GM23338 (cell line): ENCODE measurements at regions not wholly inside any gene's neighbourhood (a gene's known extent, or its start where the extent isn't known, plus 50 kb on each side); places are given as distances from the start of the nearest gene placed in this dataset.
A peak's percentile ranks its signal among the peaks of the same experiment; 100 is the strongest.

Source experiments
- ATAC-seq: fragments of 200-7000 bp; cut with Tn5 transposase; 3 replicates; pipeline ENCODE4 v1.9.1; 2020
- DNase-seq: peaks from one replicate; pipeline ENCODE4 v3.0.0-alpha.2; 2015; ENCODE audit warnings: low spot score
- H2AFZ ChIP-seq: fragments of 200-600 bp; sonication (generic); 2 replicates; pipeline ENCODE4 v1.8.0; 2016; ENCODE audit warnings: antibody characterized with exemption, mild to moderate bottlenecking, moderate library complexity
- H3F3A ChIP-seq: fragments of 200-600 bp; sonication (generic); replicated peaks from 2 replicates; pipeline ENCODE4 v1.8.0; 2017; ENCODE audit warnings: antibody characterized with exemption, mixed run types, low read depth
- H3K27ac ChIP-seq: fragments of 200-600 bp; sonication (generic); 2 replicates; pipeline ENCODE4 v1.6.1; 2016; ENCODE audit warnings: low read depth
- H3K27me3 ChIP-seq: fragments of 200-600 bp; sonication (generic); 2 replicates; pipeline ENCODE4 v1.8.0; 2016; ENCODE audit warnings: mild to moderate bottlenecking, mixed run types, moderate library complexity; ENCODE audit not compliant: insufficient read depth
- H3K36me3 ChIP-seq: fragments of 200-600 bp; sonication (generic); 2 replicates; pipeline ENCODE4 v1.8.0; 2016; ENCODE audit warnings: mild to moderate bottlenecking; ENCODE audit not compliant: insufficient read depth
- H3K4me1 ChIP-seq: fragments of 200-600 bp; sonication (generic); 2 replicates; pipeline ENCODE4 v1.8.0; 2016; ENCODE audit warnings: mild to moderate bottlenecking, moderate library complexity; ENCODE audit not compliant: insufficient read depth
- H3K4me2 ChIP-seq: fragments of 200-600 bp; sonication (generic); 2 replicates; pipeline ENCODE4 v1.7.1; 2017; ENCODE audit warnings: mixed run types
- H3K4me3 ChIP-seq: fragments of 200-600 bp; sonication (generic); 2 replicates; pipeline ENCODE4 v1.6.1; 2016; ENCODE audit warnings: mixed run types
- H3K79me2 ChIP-seq: fragments of 200-600 bp; sonication (generic); replicated peaks from 2 replicates; pipeline ENCODE4 v1.8.0; 2017; ENCODE audit warnings: mild to moderate bottlenecking; ENCODE audit not compliant: insufficient read depth
- H3K9me2 ChIP-seq: fragments of 200-600 bp; sonication (generic); 2 replicates; pipeline ENCODE4 v1.8.0; 2017; ENCODE audit not compliant: insufficient read depth
- H4K20me1 ChIP-seq: fragments of 200-600 bp; sonication (generic); replicated peaks from 2 replicates; pipeline ENCODE4 v1.8.0; 2017; ENCODE audit warnings: mild to moderate bottlenecking; ENCODE audit not compliant: insufficient read depth
- H3K27ac Mint-ChIP-seq: 2 replicates; pipeline ENCODE4 v1.8.0; 2020; ENCODE audit warnings: inconsistent platforms, mild to moderate bottlenecking, moderate library complexity, mixed read lengths
- H3K27me3 Mint-ChIP-seq: 3 replicates; pipeline ENCODE4 v1.8.0; 2022; ENCODE audit warnings: low read depth, mild to moderate bottlenecking, moderate library complexity, mixed read lengths, inconsistent platforms; ENCODE audit not compliant: insufficient read depth, poor library complexity
- H3K36me3 Mint-ChIP-seq: 3 replicates; pipeline ENCODE4 v1.8.0; 2021; ENCODE audit warnings: low read depth, mild to moderate bottlenecking, inconsistent platforms, moderate library complexity, mixed read lengths
- H3K4me1 Mint-ChIP-seq: 3 replicates; pipeline ENCODE4 v1.8.0; 2020; ENCODE audit warnings: mild to moderate bottlenecking, inconsistent platforms, mixed read lengths
- H3K4me3 Mint-ChIP-seq: 3 replicates; pipeline ENCODE4 v1.8.0; 2021; ENCODE audit warnings: moderate library complexity, mild to moderate bottlenecking, inconsistent platforms, mixed read lengths
- H3K9me3 Mint-ChIP-seq: 3 replicates; pipeline ENCODE4 v1.8.0; 2020; ENCODE audit warnings: moderate library complexity, mild to moderate bottlenecking, inconsistent platforms, mixed read lengths
- EZH2phosphoT487 ChIP-seq: fragments of 200-600 bp; sonication (generic); IDR thresholded peaks from one replicate; pipeline ENCODE4 v1.8.1; 2018; ENCODE audit warnings: antibody characterized with exemption; ENCODE audit not compliant: unreplicated experiment
- TF ChIP-seq, protein P1 (sequence below): fragments of 250-450 bp; sonication (Bioruptor Pico); IDR thresholded peaks from 2 replicates; pipeline ENCODE4 v1.5.0; 2020; ENCODE audit warnings: mild to moderate bottlenecking, moderate library complexity

DNA sequence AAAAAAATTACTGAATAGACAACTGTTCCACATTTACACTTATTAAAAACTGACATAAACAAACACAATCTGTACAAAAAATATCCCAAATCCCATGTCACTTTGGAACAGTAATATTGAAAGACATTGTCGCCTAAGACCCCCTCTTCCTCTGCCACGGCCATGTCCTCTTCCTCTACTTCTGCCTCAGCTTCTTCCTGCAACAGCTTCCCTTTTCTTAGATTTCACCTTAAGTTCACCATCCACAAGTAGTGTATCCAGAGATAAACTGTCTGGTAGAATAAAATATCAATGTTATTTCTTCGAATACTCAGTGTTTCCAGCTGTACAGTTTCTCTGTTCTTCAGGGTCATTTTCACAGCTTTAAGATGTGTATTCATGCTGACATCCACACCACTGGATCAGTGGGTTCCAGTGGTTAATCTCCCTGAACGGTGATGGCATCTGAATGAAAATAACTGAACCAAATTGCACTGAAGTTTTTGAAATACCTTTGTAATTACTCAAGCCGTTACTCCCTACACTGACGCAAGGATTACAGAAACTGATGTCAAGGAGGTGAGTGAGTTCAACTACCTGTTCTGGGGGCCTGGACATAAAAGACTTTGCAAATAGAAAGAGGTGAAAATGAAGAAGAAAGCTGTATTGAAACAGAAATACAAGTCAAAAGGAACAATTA is 208.5 kb downstream of the C12orf50 start:
- no peak overlapping the region for H3K27ac ChIP-seq
- H3K4me1 ChIP-seq: no peaks in the 10 kb centered on the region

More for the DNA sequence above, 208.5 kb downstream of the C12orf50 start:
- Histone ChIP-seq H3K9me2 (peaks cover 4% of the 10 kb centered on the region; the same call in 1 of the 2 replicates), H3K27me3 (no peaks in the 10 kb centered on the region), H3K79me2 (no peaks in the 10 kb centered on the region), H3K4me2 (no peak overlapping the region), H3K36me3 (no peaks in the 10 kb centered on the region), H2AFZ (no peak overlapping the region), H3F3A (no peaks in the 10 kb centered on the region), H4K20me1 (no peaks in the 10 kb centered on the region), H3K4me3 (no peak overlapping the region)
- Mint-ChIP-seq H3K27ac (peak overlapping the region; percentile 8; the same call in 1 of the 2 replicates), H3K27me3 (no peaks in the 10 kb centered on the region), H3K36me3 (no peaks in the 10 kb centered on the region), H3K4me1 (peaks cover 3% of the 10 kb centered on the region; the same call in 2 of the 3 replicates), H3K4me3 (no peak overlapping the region), H3K9me3 (no peaks in the 10 kb centered on the region)
- DNase-seq (no peak), ATAC-seq (no peak)
- TF ChIP-seq, protein P1, sequence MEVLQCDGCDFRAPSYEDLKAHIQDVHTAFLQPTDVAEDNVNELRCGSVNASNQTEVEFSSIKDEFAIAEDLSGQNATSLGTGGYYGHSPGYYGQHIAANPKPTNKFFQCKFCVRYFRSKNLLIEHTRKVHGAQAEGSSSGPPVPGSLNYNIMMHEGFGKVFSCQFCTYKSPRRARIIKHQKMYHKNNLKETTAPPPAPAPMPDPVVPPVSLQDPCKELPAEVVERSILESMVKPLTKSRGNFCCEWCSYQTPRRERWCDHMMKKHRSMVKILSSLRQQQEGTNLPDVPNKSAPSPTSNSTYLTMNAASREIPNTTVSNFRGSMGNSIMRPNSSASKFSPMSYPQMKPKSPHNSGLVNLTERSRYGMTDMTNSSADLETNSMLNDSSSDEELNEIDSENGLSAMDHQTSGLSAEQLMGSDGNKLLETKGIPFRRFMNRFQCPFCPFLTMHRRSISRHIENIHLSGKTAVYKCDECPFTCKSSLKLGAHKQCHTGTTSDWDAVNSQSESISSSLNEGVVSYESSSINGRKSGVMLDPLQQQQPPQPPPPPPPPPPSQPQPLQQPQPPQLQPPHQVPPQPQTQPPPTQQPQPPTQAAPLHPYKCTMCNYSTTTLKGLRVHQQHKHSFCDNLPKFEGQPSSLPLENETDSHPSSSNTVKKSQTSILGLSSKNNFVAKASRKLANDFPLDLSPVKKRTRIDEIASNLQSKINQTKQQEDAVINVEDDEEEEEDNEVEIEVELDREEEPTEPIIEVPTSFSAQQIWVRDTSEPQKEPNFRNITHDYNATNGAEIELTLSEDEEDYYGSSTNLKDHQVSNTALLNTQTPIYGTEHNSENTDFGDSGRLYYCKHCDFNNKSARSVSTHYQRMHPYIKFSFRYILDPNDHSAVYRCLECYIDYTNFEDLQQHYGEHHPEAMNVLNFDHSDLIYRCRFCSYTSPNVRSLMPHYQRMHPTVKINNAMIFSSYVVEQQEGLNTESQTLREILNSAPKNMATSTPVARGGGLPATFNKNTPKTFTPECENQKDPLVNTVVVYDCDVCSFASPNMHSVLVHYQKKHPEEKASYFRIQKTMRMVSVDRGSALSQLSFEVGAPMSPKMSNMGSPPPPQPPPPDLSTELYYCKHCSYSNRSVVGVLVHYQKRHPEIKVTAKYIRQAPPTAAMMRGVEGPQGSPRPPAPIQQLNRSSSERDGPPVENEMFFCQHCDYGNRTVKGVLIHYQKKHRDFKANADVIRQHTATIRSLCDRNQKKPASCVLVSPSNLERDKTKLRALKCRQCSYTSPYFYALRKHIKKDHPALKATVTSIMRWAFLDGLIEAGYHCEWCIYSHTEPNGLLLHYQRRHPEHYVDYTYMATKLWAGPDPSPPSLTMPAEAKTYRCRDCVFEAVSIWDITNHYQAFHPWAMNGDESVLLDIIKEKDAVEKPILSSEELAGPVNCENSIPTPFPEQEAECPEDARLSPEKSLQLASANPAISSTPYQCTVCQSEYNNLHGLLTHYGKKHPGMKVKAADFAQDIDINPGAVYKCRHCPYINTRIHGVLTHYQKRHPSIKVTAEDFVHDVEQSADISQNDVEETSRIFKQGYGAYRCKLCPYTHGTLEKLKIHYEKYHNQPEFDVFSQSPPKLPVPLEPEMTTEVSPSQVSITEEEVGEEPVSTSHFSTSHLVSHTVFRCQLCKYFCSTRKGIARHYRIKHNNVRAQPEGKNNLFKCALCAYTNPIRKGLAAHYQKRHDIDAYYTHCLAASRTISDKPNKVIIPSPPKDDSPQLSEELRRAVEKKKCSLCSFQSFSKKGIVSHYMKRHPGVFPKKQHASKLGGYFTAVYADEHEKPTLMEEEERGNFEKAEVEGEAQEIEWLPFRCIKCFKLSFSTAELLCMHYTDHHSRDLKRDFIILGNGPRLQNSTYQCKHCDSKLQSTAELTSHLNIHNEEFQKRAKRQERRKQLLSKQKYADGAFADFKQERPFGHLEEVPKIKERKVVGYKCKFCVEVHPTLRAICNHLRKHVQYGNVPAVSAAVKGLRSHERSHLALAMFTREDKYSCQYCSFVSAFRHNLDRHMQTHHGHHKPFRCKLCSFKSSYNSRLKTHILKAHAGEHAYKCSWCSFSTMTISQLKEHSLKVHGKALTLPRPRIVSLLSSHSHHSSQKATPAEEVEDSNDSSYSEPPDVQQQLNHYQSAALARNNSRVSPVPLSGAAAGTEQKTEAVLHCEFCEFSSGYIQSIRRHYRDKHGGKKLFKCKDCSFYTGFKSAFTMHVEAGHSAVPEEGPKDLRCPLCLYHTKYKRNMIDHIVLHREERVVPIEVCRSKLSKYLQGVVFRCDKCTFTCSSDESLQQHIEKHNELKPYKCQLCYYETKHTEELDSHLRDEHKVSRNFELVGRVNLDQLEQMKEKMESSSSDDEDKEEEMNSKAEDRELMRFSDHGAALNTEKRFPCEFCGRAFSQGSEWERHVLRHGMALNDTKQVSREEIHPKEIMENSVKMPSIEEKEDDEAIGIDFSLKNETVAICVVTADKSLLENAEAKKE (CRISPR knock-in tag): no peak
- TF ChIP-seq EZH2phosphoT487: no peak
